Retinal pigment epithelial cell (primary cell): ENCODE measurements at regions not wholly inside any gene's neighbourhood (a gene's known extent, or its start where the extent isn't known, plus 50 kb on each side); places are given as distances from the start of the nearest gene placed in this dataset.

ENCODE experiments used
- DNase-seq: peaks from one replicate; pipeline ENCODE4 v3.0.0-alpha.2; 2010; ENCODE audit warnings: low read depth
- H3K4me3 ChIP-seq: 2 replicates; pipeline ENCODE4 v1.5.1; 2011; ENCODE audit warnings: mild to moderate bottlenecking, low read length, control low read depth, moderate library complexity
- CTCF ChIP-seq: conservative IDR thresholded peaks from 2 replicates; pipeline ENCODE4 v1.5.1; 2011; ENCODE audit warnings: low read depth, low read length, control low read depth, inconsistent platforms

GRCh38 chr11:36713715-36714114, 115.7 kb upstream of the RAG2 start:
- DNase-seq: no peak
- H3K4me3 ChIP-seq: no peak overlapping the region
- no peak for TF ChIP-seq CTCF

DNA sequence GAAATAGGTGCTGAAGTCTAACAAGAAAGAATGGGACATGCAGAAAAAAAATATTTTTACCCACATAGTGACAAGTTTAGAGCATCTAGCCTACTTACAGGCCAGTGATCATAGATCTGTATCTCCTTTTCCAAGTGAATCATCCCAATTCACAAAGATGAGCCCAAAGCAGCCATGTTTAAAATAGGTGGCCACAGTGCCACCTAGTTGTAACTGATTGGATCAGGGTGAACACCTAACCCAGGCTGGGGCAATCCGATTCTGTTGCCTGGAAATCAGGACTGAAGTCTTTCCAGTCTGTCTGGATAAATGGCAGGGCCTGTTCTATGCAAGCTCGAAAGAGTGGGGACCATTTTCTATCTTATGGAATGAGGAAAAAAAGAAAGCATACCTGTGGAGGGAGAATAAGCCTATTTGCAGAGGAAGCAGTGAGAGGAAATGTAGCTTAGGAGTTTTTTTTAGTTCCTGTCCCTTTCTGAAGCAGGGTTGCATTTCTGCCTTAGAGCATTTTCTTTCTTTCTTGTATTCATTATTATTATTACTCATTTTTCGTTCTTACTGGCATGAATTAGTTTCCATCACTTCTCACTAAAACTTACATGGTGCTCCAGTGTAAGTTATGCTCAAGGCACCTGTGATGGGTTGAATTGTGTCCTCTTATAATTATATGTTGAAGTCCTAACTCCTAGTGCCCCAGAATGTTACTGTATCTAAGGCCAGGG, 113.2 kb upstream of the RAG2 start:
- no peak for DNase-seq
- TF ChIP-seq CTCF: peak; percentile 22
- H3K4me3 ChIP-seq: no peak overlapping the region
